GM12878 (cell line): ENCODE measurements at regions not wholly inside any gene's neighbourhood (a gene's known extent, or its start where the extent isn't known, plus 50 kb on each side); places are given as distances from the start of the nearest gene placed in this dataset.

ENCODE experiments used
- ATAC-seq: fragments of 200-7000 bp; cut with Tn5 transposase; 3 replicates; pipeline ENCODE4 v1.9.1; 2020; ENCODE audit warnings: mild to moderate bottlenecking, moderate library complexity
- BruUV-seq: library from RNA; stranded (reverse); fragments of 400-500 nt; replicated peaks from 2 replicates; lab custom pipeline; 2021; lab: Mats Ljungman, UMichigan
- CTCF ChIA-PET: fragments of 300-600 bp; sonication (Branson Sonifier 250); formaldehyde crosslinking; extraction: SDS; loops from one replicate; lab custom pipeline; 2021; ENCODE audit warnings: inconsistent platforms; lab: Yijun Ruan, JAX
- POLR2A ChIA-PET: fragments of 350-600 bp; formaldehyde crosslinking; extraction: SDS; loops from one replicate; lab custom pipeline; 2021; ENCODE audit warnings: inconsistent platforms; lab: Charles Lee
- RAD21 ChIA-PET: fragments of 300-600 bp; sonication (Branson Sonifier 250); formaldehyde crosslinking; loops from one replicate; lab custom pipeline; 2023; ENCODE audit warnings: antibody characterized with exemption; ENCODE audit not compliant: unreplicated experiment; lab: Charles Lee
- SMC1A ChIA-PET: fragments of 300-600 bp; sonication (Branson Sonifier 250); formaldehyde crosslinking; loops from one replicate; lab custom pipeline; 2023; ENCODE audit not compliant: unreplicated experiment, uncharacterized antibody; lab: Charles Lee
- DNase-seq: peaks from one replicate; pipeline ENCODE4 v3.0.0-alpha.2; 2011; ENCODE audit warnings: low read depth, low spot score
- FAIRE-seq: peaks from 3 replicates; lab custom pipeline; 2011; peaks lifted over from hg19 to GRCh38; lab: Jason Lieb, UNC
- H2AFZ ChIP-seq: 2 replicates; pipeline ENCODE4 v1.6.0; 2011; ENCODE audit warnings: low read depth, low read length, control low read depth; ENCODE audit not compliant: control insufficient read depth
- H3K27ac ChIP-seq: 2 replicates; pipeline ENCODE4 v1.5.1; 2011; ENCODE audit warnings: control low read depth; ENCODE audit not compliant: control insufficient read depth, insufficient read depth
- H3K27me3 ChIP-seq, 2 experiments: replicated peaks in 1 of 2; 2 replicates each; pipeline versions ENCODE4 v1.6.0 to v1.6.1; 2011; ENCODE audit warnings: low read length in 1 of 2; ENCODE audit not compliant: control insufficient read depth in 2 of 2, insufficient read depth in 2 of 2
- H3K36me3 ChIP-seq, 2 experiments: 2 replicates each; pipeline ENCODE4 v1.5.1; 2011; ENCODE audit warnings: low read length in 1 of 2; ENCODE audit not compliant: control insufficient read depth in 2 of 2, insufficient read depth in 2 of 2
- H3K4me1 ChIP-seq: 2 replicates; pipeline ENCODE4 v1.6.1; 2011; ENCODE audit warnings: mild to moderate bottlenecking, low read length, moderate library complexity, mixed read lengths; ENCODE audit not compliant: control insufficient read depth, insufficient read depth
- H3K4me2 ChIP-seq: 2 replicates; pipeline ENCODE4 v1.6.0; 2011; ENCODE audit warnings: control low read depth; ENCODE audit not compliant: control insufficient read depth, insufficient read depth
- H3K4me3 ChIP-seq: fragments of 200-600 bp; sonication (generic); 2 replicates; pipeline ENCODE4 v1.5.1; 2016
- H3K79me2 ChIP-seq: 2 replicates; pipeline ENCODE4 v1.6.0; 2011; ENCODE audit warnings: low read length; ENCODE audit not compliant: control insufficient read depth, insufficient read depth
- H3K9ac ChIP-seq: 2 replicates; pipeline ENCODE4 v1.8.0; 2011; ENCODE audit warnings: low read length, control low read depth, mixed read lengths; ENCODE audit not compliant: control insufficient read depth, insufficient read depth
- H3K9me3 ChIP-seq: replicated peaks from 3 replicates; pipeline ENCODE4 v1.5.1; 2011; ENCODE audit warnings: mild to moderate bottlenecking, low read length; ENCODE audit not compliant: control insufficient read depth, insufficient read depth
- H4K20me1 ChIP-seq: 2 replicates; pipeline ENCODE4 v1.6.0; 2011; ENCODE audit not compliant: control insufficient read depth, insufficient read depth
- BRCA1 ChIP-seq: IDR thresholded peaks from 2 replicates; pipeline ENCODE4 v1.6.1; 2011; ENCODE audit warnings: low read depth, low read length, improper control_type of control experiment
- FOXK2 ChIP-seq: fragments of 450-650 bp; IDR thresholded peaks from 2 replicates; pipeline ENCODE4 v1.6.1; 2017; ENCODE audit warnings: mild to moderate bottlenecking, moderate library complexity
- MEF2A ChIP-seq: IDR thresholded peaks from 2 replicates; pipeline ENCODE4 v1.6.1; 2011; ENCODE audit warnings: low read depth, mild to moderate bottlenecking, low read length, moderate library complexity; ENCODE audit not compliant: insufficient read depth
- NFYB ChIP-seq: IDR thresholded peaks from 2 replicates; pipeline ENCODE4 v1.6.1; 2011; ENCODE audit warnings: low read depth, mild to moderate bottlenecking, low read length, improper control_type of control experiment, moderate library complexity; ENCODE audit not compliant: insufficient read depth
- NR2F1 ChIP-seq: fragments of 450-650 bp; conservative IDR thresholded peaks from 2 replicates; pipeline ENCODE4 v1.6.1; 2017; ENCODE audit warnings: mild to moderate bottlenecking
- PAX5 ChIP-seq: IDR thresholded peaks from 2 replicates; pipeline ENCODE4 v1.6.1; 2011; ENCODE audit warnings: low read depth, low read length, borderline replicate concordance
- POLR2AphosphoS5 ChIP-seq: IDR thresholded peaks from 2 replicates; pipeline ENCODE4 v1.6.1; 2011; ENCODE audit warnings: mild to moderate bottlenecking, low read length, inconsistent platforms
- RB1 ChIP-seq: fragments of 450-650 bp; formaldehyde crosslinking; IDR thresholded peaks from 2 replicates; pipeline ENCODE4 v1.6.1; 2017; ENCODE audit warnings: mild to moderate bottlenecking, borderline replicate concordance
- RCOR1 ChIP-seq: conservative IDR thresholded peaks from 2 replicates; pipeline ENCODE4 v1.6.1; 2012; ENCODE audit warnings: low read depth, low read length, improper control_type of control experiment
- SUPT20H ChIP-seq: IDR thresholded peaks from 2 replicates; pipeline ENCODE4 v1.6.1; 2011; ENCODE audit warnings: low read depth, mild to moderate bottlenecking, low read length, moderate library complexity, borderline replicate concordance; ENCODE audit not compliant: control insufficient read depth
- ZNF687 ChIP-seq: fragments of 450-650 bp; IDR thresholded peaks from 2 replicates; pipeline ENCODE4 v1.6.1; 2017; ENCODE audit warnings: mild to moderate bottlenecking, moderate library complexity
- WGBS: methylation state at CpG from one replicate; pipeline ENCODE4 v1.1.6; 2016; ENCODE audit warnings: low lambda C conversion rate; ENCODE audit not compliant: insufficient replicate concordance, insufficient coverage; ENCODE audit errors: missing lambda C conversion rate; 5-methylcytosine and 5-hydroxymethylcytosine counted together
- in situ Hi-C: fragments of 300-500 bp; cut with MboI; formaldehyde crosslinking; loops from 9 replicates; pipeline ENCODE4 v1.14.3; 2018; ENCODE audit warnings: mixed read lengths
- intact Hi-C: fragments of 100-400 bp; cut with micrococcal nuclease; formaldehyde crosslinking; loops from one replicate; pipeline ENCODE4 v1.14.2; 2022; ENCODE audit not compliant: unreplicated experiment
- TF ChIP-seq, protein P1 (sequence below): fragments of 450-650 bp; IDR thresholded peaks from 2 replicates; pipeline ENCODE4 v1.6.1; 2018; ENCODE audit warnings: mild to moderate bottlenecking, low read depth, moderate library complexity; ENCODE audit not compliant: partially characterized antibody
- TF ChIP-seq, protein P2 (sequence below), 3 experiments: IDR thresholded peaks in 2 of 3; conservative IDR thresholded peaks in 1 of 3; 2 replicates each; pipeline ENCODE4 v1.5.1; 2011; ENCODE audit warnings: low read depth in 3 of 3, low read length in 3 of 3, mild to moderate bottlenecking in 3 of 3, control low read depth in 2 of 3, moderate library complexity in 2 of 3, inconsistent platforms in 1 of 3, mixed read lengths in 1 of 3; ENCODE audit not compliant: control insufficient read depth in 2 of 3, insufficient read depth in 1 of 3; ENCODE audit errors: extremely low read depth in 1 of 3

DNA sequence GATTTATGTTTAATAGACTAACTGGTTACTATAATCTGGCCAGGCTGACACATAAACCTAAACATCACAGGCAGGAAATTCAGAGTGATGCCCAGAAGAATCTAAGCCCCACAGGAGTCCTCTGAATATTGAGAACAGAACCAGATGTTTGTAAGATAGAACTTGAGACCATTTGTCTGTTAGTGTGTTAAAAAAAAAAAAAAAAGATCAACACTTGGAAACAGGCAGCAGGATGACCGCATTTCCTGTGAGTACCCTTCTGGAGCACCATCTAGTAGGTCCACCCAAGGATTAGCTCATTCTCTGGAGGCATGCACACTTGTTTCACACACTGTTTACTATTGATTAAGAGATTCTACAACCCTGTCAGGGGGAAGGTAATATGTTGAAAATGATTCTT lies 111.4 kb upstream of the VANGL1 start:
- in situ Hi-C loops: no loop called here
- CTCF ChIA-PET: interaction anchor here (0.9 kb wide), 1 partner anchor 15 kb away, joined by 3 read pairs; no protein-coding TSS in a partner anchor
- TF ChIP-seq ZNF687 (no peak), BRCA1 (no peak), POLR2AphosphoS5 (no peak), RCOR1 (no peak), MEF2A (no peak), NR2F1 (no peak), SUPT20H (no peak), FOXK2 (no peak), PAX5 (no peak), NFYB (no peak), RB1 (no peak)
- TF ChIP-seq, protein P1, sequence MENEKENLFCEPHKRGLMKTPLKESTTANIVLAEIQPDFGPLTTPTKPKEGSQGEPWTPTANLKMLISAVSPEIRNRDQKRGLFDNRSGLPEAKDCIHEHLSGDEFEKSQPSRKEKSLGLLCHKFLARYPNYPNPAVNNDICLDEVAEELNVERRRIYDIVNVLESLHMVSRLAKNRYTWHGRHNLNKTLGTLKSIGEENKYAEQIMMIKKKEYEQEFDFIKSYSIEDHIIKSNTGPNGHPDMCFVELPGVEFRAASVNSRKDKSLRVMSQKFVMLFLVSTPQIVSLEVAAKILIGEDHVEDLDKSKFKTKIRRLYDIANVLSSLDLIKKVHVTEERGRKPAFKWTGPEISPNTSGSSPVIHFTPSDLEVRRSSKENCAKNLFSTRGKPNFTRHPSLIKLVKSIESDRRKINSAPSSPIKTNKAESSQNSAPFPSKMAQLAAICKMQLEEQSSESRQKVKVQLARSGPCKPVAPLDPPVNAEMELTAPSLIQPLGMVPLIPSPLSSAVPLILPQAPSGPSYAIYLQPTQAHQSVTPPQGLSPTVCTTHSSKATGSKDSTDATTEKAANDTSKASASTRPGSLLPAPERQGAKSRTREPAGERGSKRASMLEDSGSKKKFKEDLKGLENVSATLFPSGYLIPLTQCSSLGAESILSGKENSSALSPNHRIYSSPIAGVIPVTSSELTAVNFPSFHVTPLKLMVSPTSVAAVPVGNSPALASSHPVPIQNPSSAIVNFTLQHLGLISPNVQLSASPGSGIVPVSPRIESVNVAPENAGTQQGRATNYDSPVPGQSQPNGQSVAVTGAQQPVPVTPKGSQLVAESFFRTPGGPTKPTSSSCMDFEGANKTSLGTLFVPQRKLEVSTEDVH: no peak
- TF ChIP-seq, protein P2, sequence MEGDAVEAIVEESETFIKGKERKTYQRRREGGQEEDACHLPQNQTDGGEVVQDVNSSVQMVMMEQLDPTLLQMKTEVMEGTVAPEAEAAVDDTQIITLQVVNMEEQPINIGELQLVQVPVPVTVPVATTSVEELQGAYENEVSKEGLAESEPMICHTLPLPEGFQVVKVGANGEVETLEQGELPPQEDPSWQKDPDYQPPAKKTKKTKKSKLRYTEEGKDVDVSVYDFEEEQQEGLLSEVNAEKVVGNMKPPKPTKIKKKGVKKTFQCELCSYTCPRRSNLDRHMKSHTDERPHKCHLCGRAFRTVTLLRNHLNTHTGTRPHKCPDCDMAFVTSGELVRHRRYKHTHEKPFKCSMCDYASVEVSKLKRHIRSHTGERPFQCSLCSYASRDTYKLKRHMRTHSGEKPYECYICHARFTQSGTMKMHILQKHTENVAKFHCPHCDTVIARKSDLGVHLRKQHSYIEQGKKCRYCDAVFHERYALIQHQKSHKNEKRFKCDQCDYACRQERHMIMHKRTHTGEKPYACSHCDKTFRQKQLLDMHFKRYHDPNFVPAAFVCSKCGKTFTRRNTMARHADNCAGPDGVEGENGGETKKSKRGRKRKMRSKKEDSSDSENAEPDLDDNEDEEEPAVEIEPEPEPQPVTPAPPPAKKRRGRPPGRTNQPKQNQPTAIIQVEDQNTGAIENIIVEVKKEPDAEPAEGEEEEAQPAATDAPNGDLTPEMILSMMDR (IDR thresholded peaks at IDR 0.05 in 2 of 3, conservative IDR thresholded peaks at IDR 0.05 in 1 of 3; ENCODE audit: control insufficient read depth in 2 of 3, extremely low read depth in 1 of 3, insufficient read depth in 1 of 3, low read depth in 3 of 3, low read length in 3 of 3): no peak
- no peak overlapping the region for H3K4me2 ChIP-seq
- no peaks in the 10 kb centered on the region for H3K4me1 ChIP-seq
- FAIRE-seq: no peak
- no peak overlapping the region for H3K9ac ChIP-seq
- DNase-seq: no peak
- WGBS: 0% methylated on average over 1 of the region's 1 CpG
- H3K27me3 ChIP-seq: no peaks in the 10 kb centered on the region
- no peak overlapping the region for H3K4me3 ChIP-seq
- no peak overlapping the region for H3K27ac ChIP-seq
- H4K20me1 ChIP-seq: no peaks in the 10 kb centered on the region
- no peaks in the 10 kb centered on the region for H3K79me2 ChIP-seq
- H3K36me3 ChIP-seq: no peaks in the 10 kb centered on the region
- intact Hi-C loops: no loop called here
- SMC1A ChIA-PET: no interaction called here
- no peak for ATAC-seq
- no peaks in the 10 kb centered on the region for H3K9me3 ChIP-seq
- no peak overlapping the region for H2AFZ ChIP-seq
- no TSS peak for BruUV-seq
- RAD21 ChIA-PET: interaction anchor here (0.7 kb wide), 1 partner anchor 254 kb away, joined by 3 read pairs; no protein-coding TSS in a partner anchor
- POLR2A ChIA-PET: no interaction called here
